IPS-NIHi11 (cell line): ENCODE measurements at regions not wholly inside any gene's neighbourhood (a gene's known extent, or its start where the extent isn't known, plus 50 kb on each side); places are given as distances from the start of the nearest gene placed in this dataset.
"Not testable (repeated sequence)": the region's sequence is repeated elsewhere in the genome, so short reads cannot be mapped to it uniquely, and the experiment has no call there.

Source experiments
- DNase-seq: peaks from one replicate; pipeline ENCODE4 v3.0.0; 2012; ENCODE audit warnings: mixed read lengths, low spot score

DNA sequence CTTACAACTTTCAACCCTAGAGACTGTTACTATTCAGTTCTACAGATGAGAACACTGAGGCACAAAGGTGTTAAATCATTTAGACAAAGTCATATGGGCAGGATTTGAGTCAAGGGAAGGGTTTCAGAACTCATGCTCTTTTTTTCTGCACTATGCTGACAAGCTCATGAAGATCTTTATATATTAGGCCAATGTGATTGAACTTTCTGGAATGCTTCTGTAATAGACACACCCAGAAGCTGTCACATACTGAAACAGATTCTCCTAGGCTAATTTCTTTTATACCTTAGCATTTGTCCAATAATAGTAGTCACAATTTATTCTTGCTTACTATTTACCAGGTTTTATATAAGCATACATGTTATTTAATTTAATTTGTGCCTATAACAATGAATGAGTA lies 164.0 kb downstream of the ALG10B start:
- DNase-seq, result no peak

- DNase-seq, result no peak
Measured at GRCh38 chr12:38484821-38485449, 168.4 kb downstream of the ALG10B start.

DNA sequence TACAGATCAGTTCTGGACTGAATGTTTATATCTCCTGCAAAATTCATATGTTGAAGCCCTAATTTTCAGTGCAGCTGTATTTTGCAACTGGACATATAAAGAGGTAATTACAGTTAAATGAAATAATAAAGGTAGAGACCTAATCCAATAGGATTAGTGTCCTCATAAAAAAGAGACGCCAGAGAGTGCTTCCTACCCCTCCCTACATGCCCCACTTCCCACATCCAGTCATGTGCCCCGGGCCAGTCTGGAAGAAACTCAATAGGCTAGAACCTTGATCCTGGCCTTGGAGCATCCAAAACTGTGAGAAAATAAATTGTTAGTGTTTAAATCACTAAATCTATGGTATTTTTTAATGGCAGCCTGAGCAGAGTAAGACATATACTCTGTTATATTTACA lies 172.3 kb downstream of the ALG10B start:
- no peak for DNase-seq

DNA sequence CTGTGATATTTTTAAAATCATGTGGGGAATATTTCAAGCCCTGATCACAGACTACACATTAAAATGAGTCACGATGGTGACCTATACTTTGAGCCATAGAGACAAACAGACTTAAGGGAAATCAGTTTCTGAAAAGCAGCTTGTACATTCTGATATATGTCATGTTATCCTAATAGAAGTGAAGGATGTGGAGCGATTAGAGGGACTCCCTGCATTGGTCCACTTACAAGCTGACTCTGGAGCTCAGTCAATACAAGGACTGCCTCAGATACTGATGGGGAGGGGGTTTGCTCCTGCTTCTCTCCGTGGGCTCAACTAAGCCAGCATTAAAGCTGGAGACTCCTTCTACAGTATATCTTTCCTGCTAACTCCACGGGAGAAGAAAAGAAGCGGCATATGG lies 173.5 kb downstream of the ALG10B start:
- DNase-seq, result no peak

DNA sequence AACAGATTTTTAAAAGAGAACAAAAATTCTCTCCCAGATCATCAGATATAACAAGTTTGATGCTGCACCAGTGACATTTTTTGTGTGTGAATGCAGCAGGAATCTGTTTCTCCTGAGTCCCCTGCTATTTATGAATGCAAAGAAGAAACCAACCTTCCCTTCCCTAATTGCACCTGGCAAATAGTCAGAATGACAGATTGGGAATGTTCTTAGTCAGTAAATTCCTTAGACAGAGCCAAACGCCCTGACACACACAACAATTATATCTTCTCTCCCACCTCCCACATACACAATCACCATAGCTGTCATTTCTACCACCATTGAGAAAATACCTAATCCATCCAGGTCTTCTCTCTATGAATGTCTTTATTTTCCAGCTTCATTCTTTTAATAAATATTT lies 174.4 kb downstream of the ALG10B start:
- no peak for DNase-seq

DNA sequence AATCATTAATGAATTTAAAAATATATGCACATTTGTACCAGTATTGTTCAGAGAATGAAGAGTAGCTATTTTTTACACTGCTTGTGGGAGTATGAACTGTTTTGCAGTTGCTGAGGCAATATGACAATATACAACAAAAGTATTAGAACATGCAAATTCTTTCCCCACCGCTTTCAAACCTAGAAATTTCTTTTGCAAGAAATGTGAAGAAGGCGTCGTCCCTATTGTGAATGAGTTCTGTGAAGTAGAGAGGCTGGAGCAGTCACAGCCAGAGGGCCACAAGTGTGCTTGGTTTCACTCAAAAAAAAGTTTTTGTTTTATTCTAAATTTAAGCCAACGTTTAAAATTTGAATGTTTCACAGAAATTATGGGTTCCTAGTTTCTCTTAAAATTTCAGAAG lies 184.9 kb downstream of the ALG10B start:
- DNase-seq, result no peak

DNA sequence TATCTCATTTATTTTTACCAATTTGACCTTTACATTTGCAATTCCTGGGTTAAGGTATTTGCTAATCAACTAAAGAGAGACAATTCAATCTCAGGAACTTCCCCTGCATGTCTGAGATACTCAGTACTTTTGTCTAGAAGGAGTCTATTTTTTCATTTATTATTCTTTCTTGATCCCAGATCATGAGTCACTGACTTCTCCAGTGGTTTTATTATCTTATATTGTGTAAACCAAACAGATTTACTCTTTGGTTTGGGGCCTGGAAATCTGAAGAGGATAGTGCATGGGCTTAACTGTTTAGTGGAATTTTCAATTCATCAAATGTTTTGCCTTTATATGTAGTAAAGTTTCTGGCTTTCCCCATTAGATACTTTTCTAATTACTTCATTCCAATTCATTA lies 185.4 kb downstream of the ALG10B start:
- DNase-seq, result no peak

GRCh38 chr12:38502415-38502814 lies 185.8 kb downstream of the ALG10B start:
- DNase-seq, result no peak

DNA sequence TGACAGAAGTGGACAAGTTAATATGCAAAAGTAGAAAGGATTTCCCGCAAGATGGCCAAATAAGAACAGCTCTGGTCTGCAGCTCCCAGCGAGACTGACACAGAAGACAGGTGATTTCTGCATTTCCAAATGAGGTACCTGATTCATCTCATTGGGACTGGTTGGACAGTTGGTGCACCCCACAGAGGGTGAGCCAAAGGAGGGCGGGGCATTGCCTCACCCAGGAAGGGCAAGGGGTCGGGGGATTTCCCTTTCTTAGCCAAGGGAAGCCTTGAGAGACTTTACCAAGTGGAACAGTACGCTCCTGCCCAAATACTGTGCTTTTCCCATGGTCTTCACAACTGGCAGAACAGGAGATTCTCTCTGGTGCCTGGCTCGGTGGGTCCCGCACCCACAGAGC lies 191.3 kb downstream of the ALG10B start:
- DNase-seq, result no peak

- DNase-seq, result no peak
Measured at GRCh38 chr12:38508246-38508645, 191.7 kb downstream of the ALG10B start.

DNA sequence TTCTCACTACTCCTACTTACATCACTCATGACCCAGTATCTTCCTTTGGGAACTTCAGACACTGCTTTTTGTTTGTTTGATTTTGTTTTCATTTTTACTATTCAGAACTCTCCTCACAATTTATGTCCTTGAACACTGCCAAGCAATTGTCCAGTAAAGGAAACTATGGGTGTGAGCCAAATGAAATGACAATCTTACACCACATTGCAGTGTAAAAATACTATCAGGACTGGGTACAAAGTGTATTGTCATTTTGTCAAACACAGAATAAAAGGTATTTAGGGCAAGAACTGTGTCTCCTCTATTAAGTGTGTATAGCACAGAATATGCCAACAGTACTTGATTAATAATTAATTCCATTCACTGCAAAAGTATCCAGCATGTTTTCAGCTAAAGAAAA lies 199.3 kb downstream of the ALG10B start:
- DNase-seq, result no peak

- no peak for DNase-seq
Measured at GRCh38 chr12:38516418-38516817, 199.8 kb downstream of the ALG10B start.

- DNase-seq, result no peak
Measured at GRCh38 chr12:38523920-38524319, 207.3 kb downstream of the ALG10B start.

- DNase-seq, result no peak
Measured at GRCh38 chr12:38527631-38528030, 211.1 kb downstream of the ALG10B start.

GRCh38 chr12:38528527-38528926 lies 212.0 kb downstream of the ALG10B start:
- no peak for DNase-seq

DNA sequence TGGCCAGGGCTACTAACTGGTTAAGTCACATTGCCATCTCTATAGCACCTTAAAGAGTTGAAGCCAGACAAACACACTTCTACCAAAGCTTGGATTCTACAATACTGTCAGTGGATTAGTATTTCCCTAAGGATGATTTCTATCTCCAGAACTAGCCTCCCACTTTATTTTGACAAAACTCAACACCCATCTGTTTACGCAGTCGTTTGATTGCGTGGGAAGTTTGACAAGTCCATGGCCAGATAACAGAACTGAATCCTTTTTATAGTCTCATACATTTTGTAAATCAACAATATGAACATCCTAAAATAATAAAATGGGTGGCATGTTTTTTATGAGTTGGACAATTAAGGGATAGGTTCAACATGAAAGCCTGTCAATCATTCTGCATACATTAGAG lies 212.7 kb downstream of the ALG10B start:
- not testable (repeated sequence) for DNase-seq

DNA sequence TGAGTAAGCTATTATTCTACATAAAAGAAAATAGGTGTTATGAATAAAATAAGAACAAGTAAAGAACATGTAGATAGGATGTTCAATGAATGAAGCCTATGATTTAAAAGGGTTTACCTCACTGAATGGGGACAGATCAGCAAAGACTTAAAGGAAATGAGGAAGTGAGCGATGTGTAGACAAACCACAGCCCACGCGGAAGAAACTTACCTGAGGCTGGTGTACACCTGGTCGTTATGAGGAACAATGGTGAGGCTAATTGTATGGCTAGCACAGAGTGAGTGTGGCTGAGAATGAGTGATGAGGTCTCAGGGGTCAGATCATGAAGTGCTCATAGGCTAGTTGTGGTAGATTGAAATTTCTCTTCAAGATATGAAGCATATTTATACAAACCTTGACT lies 221.7 kb downstream of the ALG10B start:
- no peak for DNase-seq

GRCh38 chr12:38540156-38540555 lies 223.6 kb downstream of the ALG10B start:
- DNase-seq, result no peak

- DNase-seq, result no peak
Measured at GRCh38 chr12:38541849-38542248, 225.3 kb downstream of the ALG10B start.

DNA sequence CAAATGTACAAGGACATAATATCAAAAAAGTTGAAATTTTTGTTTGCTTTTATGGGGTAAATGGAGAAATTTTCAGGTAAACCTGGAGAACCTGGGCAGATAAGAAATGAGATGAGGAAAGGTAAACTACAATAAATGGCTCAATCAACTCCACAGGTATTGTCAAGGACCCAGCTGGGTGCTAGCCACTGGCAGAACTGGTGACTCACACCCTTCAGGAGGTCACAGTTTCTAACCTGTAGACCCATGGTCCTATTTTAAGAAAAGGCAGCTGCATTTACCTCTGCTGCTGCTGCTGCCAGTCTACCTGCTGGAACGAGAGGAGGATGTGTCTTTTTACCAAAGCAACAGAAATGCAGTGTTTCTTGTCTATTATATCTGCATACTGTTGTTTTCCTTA lies 226.6 kb downstream of the ALG10B start:
- DNase-seq, result peak; percentile 57

- DNase-seq, result peak; percentile 41
Measured at GRCh38 chr12:38544330-38545066, 227.9 kb downstream of the ALG10B start.

DNA sequence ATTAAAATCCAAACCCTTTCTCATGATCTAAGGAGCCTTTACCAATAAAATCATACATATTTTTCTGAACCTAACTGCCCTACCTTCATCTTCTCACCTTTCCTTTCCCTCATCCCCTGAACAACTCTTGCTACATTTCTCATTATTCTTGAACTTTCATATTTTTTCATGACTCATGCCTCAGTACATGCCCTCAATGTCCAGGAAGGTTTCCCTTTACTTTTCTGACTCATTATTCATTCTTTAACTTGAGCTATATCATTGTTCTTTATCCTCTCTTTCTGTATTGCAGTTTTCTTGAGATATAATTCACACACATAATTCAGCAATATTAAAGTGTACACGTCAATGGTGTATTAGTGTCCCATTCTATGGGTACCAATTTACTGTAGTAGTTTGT lies 231.0 kb downstream of the ALG10B start:
- DNase-seq, result no peak

- DNase-seq, result no peak
Measured at GRCh38 chr12:38555620-38556591, 239.3 kb downstream of the ALG10B start.
